GM19324 (cell line): ENCODE measurements at regions not wholly inside any gene's neighbourhood (a gene's known extent, or its start where the extent isn't known, plus 50 kb on each side); places are given as distances from the start of the nearest gene placed in this dataset.
"Not testable (repeated sequence)": the region's sequence is repeated elsewhere in the genome, so short reads cannot be mapped to it uniquely, and the experiment has no call there.

Experiments used
- ATAC-seq: cut with Tn5 transposase; IDR thresholded peaks from one replicate; pipeline ENCODE4 v1.9.1; 2021; ENCODE audit warnings: mild to moderate bottlenecking, moderate library complexity; ENCODE audit not compliant: unreplicated experiment, low FRiP score

- ATAC-seq, result no peak
Observed at GRCh38 chr1:245067257-245067656, 87.5 kb upstream of the KIF26B start.

DNA sequence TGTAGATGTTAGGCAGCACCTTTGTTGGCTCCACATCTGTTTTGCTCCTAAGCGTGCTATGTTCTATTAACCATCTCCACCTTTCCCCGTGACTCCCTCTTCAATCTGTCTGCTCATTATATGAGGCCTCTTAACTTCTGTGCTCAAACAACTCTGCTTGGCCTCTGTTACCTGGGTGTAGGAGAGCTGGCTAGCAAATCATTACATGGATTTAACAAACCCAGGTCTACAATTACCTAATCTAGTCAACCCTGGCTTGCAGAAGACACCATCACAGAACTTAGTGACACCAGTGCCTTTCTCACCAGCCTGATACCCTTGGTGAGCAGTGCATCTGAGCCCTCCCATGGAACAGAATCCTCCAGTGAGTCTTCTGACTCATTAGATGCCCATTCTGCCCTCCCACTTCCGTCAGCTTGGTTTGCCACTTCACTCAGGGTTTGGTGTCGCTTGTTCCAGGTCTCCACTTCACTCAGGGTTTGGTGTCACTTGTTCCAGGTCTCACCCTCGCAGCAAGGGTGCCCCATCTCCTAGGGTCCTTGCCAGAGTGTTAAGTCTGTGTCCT, 92.0 kb upstream of the KIF26B start:
- ATAC-seq, result no peak

- ATAC-seq, result not testable (repeated sequence)
Observed at GRCh38 chr1:245061808-245062207, 93.0 kb upstream of the KIF26B start.

GRCh38 chr1:245060684-245061374, 94.0 kb upstream of the KIF26B start:
- ATAC-seq, result no peak

DNA sequence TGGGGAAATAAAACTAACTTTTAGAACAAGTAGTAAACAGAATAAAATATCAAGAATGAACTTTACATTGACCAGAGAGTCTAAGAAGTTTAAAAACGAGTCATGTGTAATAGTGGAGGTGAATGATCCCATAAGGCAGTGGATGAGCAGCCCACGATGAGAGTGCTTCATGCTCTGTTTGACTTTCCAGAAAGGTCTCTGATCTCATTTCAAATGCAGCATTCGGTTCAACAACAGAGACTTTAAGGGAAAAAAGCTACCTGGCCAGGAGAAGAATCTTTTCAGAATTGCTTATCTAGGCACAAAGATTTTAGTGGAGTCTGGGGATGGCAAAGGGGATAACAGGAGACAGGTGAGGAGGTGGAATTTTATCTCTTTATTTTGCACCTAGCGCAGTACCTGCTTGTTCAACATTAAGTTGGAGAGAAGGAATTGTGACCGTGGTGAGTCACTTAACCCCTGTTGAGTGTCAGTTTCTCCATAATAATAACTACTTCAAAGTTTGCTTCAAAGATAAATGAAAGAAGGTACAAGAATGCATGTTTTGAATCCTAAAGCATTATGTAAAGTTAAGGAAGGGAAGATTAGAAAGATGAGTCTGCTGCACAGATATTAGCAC, 94.9 kb upstream of the KIF26B start:
- ATAC-seq, result no peak

DNA sequence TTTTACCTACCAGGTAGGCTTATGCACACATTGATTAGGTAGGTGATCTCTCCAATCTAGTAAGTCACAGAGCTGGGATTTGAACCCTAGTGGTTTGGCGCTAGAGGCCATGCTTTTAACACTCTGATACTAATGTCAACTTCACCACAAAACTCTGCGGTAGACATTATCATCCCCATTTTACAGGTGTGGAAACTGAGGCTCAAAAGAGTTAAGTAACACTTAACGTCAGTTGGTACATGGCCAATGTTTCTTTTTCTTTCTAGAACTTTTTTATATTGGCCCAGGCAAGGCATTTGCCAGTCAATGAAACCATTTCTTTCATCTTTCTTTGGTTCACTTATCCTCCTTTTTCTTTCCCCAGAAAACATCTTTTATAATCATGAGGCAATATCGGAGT, 95.9 kb upstream of the KIF26B start:
- no peak for ATAC-seq

- no peak for ATAC-seq
Observed at GRCh38 chr1:245058436-245058835, 96.3 kb upstream of the KIF26B start.

DNA sequence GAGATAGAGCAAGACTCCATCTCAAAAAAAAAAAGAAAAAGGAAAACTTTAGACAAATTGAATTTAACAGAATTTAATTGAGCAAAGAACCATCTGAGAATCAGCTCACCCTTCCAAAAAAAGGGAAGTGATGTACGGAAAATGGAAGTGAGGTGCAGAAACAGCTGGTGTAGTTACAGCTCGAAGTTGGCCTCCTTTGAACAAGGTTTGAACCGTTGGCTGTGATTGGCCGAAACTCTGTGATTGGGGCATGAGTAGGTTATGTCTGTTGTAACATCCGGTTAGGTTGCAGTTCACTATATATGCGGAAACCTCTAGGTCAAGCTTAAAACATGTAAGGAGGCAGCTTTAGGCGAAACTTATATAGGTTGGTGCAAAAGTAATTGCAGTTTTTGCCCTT, 97.9 kb upstream of the KIF26B start:
- no peak for ATAC-seq

GRCh38 chr1:245056296-245056695, 98.5 kb upstream of the KIF26B start:
- not testable (repeated sequence) for ATAC-seq

GRCh38 chr1:245055752-245056151, 99.0 kb upstream of the KIF26B start:
- no peak for ATAC-seq

DNA sequence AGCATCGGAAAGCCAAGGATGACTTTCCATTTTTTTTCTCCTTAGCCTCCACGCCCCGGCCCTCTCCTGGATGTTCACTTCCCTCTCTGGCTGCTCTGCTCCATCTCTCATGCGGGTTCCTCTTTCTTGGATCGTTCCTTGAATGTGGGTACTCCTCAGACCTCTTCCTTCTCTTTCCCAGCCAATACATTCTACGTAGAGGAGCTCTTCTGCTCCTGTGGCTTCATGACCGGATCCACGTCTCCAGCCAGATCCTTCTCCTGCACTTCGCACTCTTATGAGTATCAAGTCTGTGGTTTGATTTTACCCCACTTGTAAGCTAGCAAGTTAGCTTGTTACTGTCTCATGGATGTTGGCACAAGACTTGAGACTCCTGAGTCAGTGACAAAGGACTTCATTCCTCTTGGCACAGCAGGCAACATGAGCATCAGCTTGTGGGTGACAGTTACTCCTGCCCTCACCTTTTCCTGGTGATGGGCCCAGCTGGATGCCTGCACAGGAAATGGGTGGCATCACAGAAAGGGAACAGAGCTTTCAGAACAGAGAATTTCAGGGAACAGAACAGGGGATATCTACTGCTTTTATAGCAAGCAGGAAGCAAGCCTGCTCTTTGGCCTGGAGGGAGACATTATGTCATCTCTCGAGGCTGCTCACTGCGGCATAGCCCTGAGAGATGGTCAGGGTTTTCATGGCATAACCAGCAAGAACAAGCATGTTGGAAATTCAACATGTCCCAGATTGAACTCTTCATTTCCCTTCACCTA, 100.1 kb upstream of the KIF26B start:
- no peak for ATAC-seq

DNA sequence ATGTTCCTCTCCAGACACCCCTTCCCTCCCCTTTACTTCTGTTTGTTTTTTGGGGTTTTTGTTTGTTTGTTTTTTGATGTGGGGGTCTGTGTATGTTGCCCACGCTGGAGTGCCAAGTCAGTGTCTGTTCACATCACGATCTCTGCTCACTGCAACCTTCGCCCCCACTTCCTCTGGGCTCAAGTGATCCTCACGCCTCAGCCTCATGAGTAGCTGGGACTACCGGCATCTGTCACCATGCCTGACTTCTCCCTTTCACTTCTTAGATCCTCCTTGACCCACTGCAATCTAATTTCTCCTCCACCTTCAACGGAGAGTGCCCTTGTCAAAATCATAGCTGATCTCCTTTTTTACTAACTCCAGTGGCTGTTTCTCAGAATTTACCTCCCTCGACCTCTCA, 100.7 kb upstream of the KIF26B start:
- no peak for ATAC-seq

GRCh38 chr1:245052258-245052657, 102.5 kb upstream of the KIF26B start:
- ATAC-seq, result no peak

DNA sequence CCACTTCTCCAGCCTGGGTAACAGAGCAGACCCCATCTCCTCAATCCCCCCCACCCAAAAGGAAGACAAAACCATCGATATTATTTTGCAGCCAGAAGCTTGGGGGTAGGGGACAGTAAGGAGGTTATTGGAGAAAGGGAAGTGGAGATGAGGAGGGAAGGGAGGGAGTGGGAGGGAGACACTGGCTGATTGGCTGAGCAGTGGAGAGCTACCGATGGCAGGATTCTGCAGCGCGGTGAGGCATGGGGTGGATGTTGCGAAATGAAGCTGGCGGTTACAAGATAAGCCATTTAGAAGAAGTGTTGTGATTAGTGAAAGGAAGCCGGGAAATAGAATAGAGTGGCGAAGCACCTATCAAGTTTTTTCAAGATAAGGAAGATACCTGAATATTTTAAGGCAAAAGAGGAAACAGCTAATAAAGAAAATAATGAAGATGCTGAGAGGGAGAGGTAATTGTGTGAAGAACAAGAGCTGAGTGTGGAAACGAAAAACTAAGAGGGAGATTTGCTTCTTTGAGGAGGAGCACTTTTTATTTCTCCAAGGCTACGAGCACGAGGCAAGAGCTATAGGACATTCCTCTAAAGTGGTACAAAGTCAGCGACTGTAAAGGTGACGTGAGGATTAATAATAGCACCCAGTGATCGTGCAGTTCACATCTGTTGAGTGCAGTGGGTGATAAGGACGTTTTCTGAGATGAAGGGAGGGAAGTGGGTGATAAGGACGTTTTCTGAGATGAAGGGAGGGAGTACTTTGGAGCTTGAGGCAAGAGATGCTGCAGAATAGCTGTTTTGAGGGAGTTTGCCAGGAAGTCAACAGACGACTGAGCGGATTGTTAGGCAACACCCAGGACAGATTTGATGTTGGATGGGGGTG, 103.2 kb upstream of the KIF26B start:
- no peak for ATAC-seq

GRCh38 chr1:245046769-245047168, 108.0 kb upstream of the KIF26B start:
- ATAC-seq, result no peak

DNA sequence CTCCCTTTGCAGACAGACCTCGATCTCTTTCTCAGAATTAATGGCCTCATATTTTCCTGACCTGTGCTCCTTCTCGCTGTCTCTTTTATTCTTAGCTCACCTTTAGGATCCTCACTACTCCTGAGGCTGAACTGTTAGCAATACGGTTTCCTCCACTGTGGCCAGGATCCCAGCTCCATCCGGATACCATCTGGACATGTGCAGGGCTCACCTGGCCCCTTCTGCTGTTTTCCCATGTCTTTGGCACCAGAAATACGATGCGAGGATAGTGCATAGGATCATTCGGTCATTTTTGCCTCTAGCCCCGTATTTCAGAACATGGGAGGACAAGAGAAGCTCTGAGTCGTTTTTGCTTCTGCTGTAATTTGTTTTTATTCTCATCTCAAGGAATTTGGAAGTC, 108.5 kb upstream of the KIF26B start:
- no peak for ATAC-seq

DNA sequence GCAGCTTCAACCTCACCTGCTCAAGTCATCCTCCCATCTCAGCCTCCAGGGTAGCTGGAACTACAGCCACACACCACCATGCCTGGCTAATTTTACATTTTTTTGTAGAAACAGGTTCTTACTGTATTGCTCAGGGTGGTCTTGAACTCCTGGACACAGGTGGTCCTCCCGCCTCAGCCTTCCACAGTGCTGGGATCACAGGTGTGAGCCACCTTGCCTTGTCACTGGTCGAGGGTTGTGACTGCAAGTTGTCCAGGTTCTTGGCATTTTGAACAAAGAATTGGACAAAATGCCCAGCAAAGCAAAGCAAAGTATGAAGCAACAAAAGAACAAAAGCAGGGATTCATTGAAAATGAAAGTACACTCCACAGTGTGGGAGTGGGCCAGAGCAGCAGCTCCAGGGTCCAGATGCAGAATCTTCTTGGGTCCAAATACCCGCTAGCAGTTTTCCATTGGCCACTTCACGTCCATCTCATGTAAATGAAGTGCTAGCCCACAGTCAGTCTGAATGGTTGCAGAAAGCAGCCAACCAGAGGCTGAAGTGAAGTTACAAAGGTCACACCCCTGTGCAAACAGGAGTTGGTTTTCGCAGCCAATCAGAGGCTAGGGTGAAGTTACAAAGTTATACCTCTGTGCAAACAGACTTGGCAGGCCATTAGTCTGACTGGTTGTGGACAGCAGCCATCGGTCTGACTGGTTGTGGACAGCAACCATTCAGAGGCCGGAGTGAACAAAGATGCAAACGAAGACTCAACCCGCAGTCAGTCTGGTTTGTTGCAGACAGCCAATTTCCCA, 109.5 kb upstream of the KIF26B start:
- no peak for ATAC-seq

GRCh38 chr1:245043611-245043940, 111.2 kb upstream of the KIF26B start:
- no peak for ATAC-seq

DNA sequence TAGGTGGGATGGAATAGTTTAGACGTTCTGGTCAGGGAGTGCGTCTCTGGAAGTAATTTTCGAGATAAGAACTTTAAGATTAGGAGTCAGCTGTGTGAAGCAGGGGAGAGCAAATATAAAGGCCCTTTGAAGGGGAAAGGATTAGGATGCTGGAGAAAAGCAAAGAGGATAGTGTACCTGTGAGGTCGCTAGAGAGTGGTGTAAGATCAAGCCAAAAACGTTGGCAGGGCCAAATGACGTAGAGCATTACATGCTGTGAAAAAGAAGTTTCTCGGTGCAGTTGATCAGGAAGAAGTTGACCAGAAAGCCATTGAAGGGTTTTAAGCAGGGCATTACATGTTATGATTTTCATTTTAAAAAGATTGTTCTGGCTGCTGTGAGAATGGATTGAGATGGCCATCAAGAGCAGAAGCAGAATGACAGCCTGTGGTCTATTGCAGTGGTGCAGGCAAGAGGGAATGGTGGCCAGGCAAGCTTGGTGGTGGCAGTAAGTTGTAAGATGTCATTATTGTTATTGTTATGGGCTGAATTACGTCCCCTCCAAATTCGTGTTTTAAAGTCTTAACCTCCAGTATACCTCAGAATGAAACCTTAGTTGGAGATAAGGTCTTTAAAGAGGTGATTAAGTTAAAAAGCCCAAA, 113.6 kb upstream of the KIF26B start:
- no peak for ATAC-seq
